Peyer's patch (tissue), 4 donors: ENCODE measurements at regions not wholly inside any gene's neighbourhood (a gene's known extent, or its start where the extent isn't known, plus 50 kb on each side); places are given as distances from the start of the nearest gene placed in this dataset.

Experiments used
- DNase-seq, 3 donors: peaks; one replicate each; pipeline ENCODE4 v3.0.0-alpha.2; 2017 to 2019
- H3K27ac ChIP-seq, 4 donors: fragments of 200-600 bp; sonication (generic); one replicate each; pipeline ENCODE4 v1.5.1; 2016 to 2019
- H3K27me3 ChIP-seq, 2 donors: fragments of 200-600 bp; sonication (generic); one replicate each; pipeline ENCODE4 v1.5.1; 2019
- H3K36me3 ChIP-seq, 3 donors: fragments of 200-600 bp; sonication (generic); one replicate each; pipeline ENCODE4 v1.5.1; 2016 to 2019
- H3K4me1 ChIP-seq, 4 donors: fragments of 200-600 bp; sonication (generic); one replicate each; pipeline ENCODE4 v1.5.1; 2016 to 2019
- H3K4me3 ChIP-seq, 4 donors: fragments of 200-600 bp; sonication (generic); 1 replicate in 3 of 4; 2 replicates in 1 of 4; pipeline ENCODE4 v1.5.1; 2016 to 2019; ENCODE audit warnings: mild to moderate bottlenecking in 1 of 4
- H3K9me3 ChIP-seq, 4 donors: fragments of 200-600 bp; sonication (generic); one replicate each; pipeline ENCODE4 v1.5.1; 2016 to 2019; ENCODE audit warnings: mild to moderate bottlenecking in 1 of 4
- CTCF ChIP-seq, 6 experiments: fragments of 450-650 bp in 4 of 6; fragments of 200-600 bp in 2 of 6; sonication (generic) in 1 of 6; IDR thresholded peaks; one replicate each; pipeline ENCODE4 v1.5.1; 2017 to 2019; ENCODE audit warnings: antibody characterized with exemption in 6 of 6, mild to moderate bottlenecking in 3 of 6, moderate library complexity in 1 of 6
- POLR2A ChIP-seq, 2 donors: fragments of 450-650 bp; IDR thresholded peaks; one replicate each; pipeline ENCODE4 v1.5.1; 2017; ENCODE audit warnings: antibody characterized with exemption in 2 of 2, mild to moderate bottlenecking in 2 of 2, moderate library complexity in 2 of 2

DNA sequence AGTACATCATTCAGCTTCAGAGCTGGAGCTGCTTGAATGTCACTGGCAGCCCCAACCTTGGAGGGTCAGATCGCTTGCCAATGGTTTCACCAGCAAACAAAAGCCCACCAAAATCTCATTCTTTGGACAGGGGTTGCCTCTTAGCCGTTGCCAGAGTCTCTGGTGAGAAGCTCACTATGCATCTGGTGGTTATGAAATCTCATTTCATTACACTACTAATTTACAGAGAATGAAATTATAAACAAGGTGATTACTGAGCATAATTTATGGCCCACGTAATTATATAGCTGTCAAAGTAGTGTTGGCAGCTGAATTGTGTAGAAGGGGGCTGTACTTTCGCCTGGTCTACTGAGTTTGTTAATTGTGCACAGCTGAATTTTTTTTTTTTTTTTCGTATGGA is 688.9 kb upstream of the KIF2B start:
- H3K36me3 ChIP-seq, result no peaks in the 10 kb centered on the region
- no peak overlapping the region for H3K27ac ChIP-seq
- TF ChIP-seq CTCF (IDR thresholded peaks at IDR 0.05) (no peak), POLR2A (IDR thresholded peaks at IDR 0.05) (no peak)
- no peaks in the 10 kb centered on the region for H3K27me3 ChIP-seq
- H3K9me3 ChIP-seq, result no peaks in the 10 kb centered on the region
- DNase-seq, result no peak
- no peaks in the 10 kb centered on the region for H3K4me1 ChIP-seq
- no peak overlapping the region for H3K4me3 ChIP-seq

DNA sequence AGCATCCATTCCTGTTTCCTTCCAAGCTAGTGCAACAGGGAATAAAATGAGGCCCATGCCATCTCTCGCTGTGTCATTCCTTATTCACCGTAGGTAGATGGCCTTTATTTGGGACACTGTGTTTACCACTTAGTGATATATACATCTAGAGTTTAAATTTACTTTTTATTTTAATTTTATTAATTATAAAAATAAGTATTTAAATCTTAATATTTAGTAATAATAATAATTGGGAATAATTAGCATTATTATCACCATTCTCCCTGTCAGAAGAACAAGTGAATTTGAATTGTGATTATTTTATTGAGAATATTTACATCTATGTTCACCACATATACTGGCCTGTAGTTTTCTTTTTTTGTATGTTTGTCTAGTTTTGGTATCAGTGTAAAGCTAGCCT is 692.9 kb upstream of the KIF2B start:
- Histone ChIP-seq H3K9me3 (no peaks in the 10 kb centered on the region), H3K27me3 (no peaks in the 10 kb centered on the region), H3K36me3 (no peaks in the 10 kb centered on the region), H3K4me1 (no peaks in the 10 kb centered on the region), H3K4me3 (no peak overlapping the region), H3K27ac (no peak overlapping the region)
- TF ChIP-seq POLR2A (IDR thresholded peaks at IDR 0.05), result no peak
- TF ChIP-seq CTCF (IDR thresholded peaks at IDR 0.05), result no peak
- no peak for DNase-seq

- H3K27ac ChIP-seq, result no peak overlapping the region
- H3K36me3 ChIP-seq, result no peaks in the 10 kb centered on the region
- TF ChIP-seq POLR2A (IDR thresholded peaks at IDR 0.05) (no peak), CTCF (IDR thresholded peaks at IDR 0.05) (no peak)
- H3K4me3 ChIP-seq, result no peak overlapping the region
- H3K27me3 ChIP-seq, result no peaks in the 10 kb centered on the region
- no peak for DNase-seq
- H3K9me3 ChIP-seq, result no peaks in the 10 kb centered on the region
- no peaks in the 10 kb centered on the region for H3K4me1 ChIP-seq
Measured at GRCh38 chr17:53127331-53127730, 695.4 kb upstream of the KIF2B start.

DNA sequence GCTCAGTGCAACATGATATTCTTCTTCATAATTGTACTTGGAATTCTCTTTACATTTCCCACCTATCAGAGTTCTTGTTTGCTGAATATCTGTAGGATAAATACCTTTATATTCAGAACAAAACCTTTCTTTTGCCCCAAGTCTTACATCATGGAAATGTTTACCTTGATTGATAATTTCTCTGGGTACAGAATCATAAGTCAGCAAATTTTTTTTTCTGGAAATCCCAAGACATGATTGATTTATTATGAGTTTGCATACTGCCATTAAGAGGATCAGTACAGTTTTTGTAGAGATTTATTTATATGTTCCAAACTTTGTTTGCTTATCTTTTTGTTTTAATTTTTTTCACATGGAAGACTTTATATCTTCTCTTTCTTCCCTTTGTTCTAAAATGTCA is 699.8 kb upstream of the KIF2B start:
- TF ChIP-seq POLR2A (IDR thresholded peaks at IDR 0.05) (no peak), CTCF (IDR thresholded peaks at IDR 0.05) (no peak)
- DNase-seq, result no peak
- Histone ChIP-seq H3K4me1 (no peaks in the 10 kb centered on the region), H3K27me3 (no peaks in the 10 kb centered on the region), H3K36me3 (no peaks in the 10 kb centered on the region), H3K27ac (no peak overlapping the region), H3K4me3 (no peak overlapping the region), H3K9me3 (peaks cover 0 to 4% (median 0%) of the 10 kb centered on the region in 4 donors)

GRCh38 chr17:53119773-53120172 is 703.0 kb upstream of the KIF2B start:
- TF ChIP-seq POLR2A (IDR thresholded peaks at IDR 0.05) (no peak), CTCF (IDR thresholded peaks at IDR 0.05) (no peak)
- Histone ChIP-seq H3K27ac (no peak overlapping the region), H3K9me3 (peaks cover 0 to 4% (median 0%) of the 10 kb centered on the region in 4 donors), H3K4me1 (no peaks in the 10 kb centered on the region), H3K36me3 (no peaks in the 10 kb centered on the region), H3K27me3 (no peaks in the 10 kb centered on the region), H3K4me3 (no peak overlapping the region)
- no peak for DNase-seq

DNA sequence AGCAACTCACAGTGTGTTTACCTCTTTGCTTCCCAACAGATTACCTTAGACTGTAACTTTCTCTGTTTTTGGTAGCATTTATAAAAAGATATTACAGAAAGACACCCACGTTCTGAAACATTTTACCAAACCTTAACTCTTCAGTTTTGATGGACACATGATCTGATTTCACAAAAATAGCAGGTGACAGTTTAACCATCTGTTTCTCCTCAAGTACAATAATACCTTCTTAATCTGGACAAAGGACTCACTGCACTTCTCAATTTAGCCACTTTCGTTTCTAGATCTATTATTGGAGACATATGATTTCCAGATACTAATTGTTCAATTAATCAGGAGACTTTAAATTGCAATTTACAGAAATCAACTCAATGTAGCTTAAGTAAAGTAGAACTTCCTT is 703.8 kb upstream of the KIF2B start:
- H3K36me3 ChIP-seq, result no peaks in the 10 kb centered on the region
- TF ChIP-seq POLR2A (IDR thresholded peaks at IDR 0.05), result no peak
- no peak for TF ChIP-seq CTCF (IDR thresholded peaks at IDR 0.05)
- no peak overlapping the region for H3K4me3 ChIP-seq
- no peaks in the 10 kb centered on the region for H3K27me3 ChIP-seq
- no peak for DNase-seq
- peaks cover 0 to 4% (median 0%) of the 10 kb centered on the region in 4 donors for H3K9me3 ChIP-seq
- no peaks in the 10 kb centered on the region for H3K4me1 ChIP-seq
- H3K27ac ChIP-seq, result no peak overlapping the region
